NCI-H69 (cell line): ENCODE measurements at regions not wholly inside any gene's neighbourhood (a gene's known extent, or its start where the extent isn't known, plus 50 kb on each side); places are given as distances from the start of the nearest gene placed in this dataset.
A peak's percentile ranks its signal among the peaks of the same experiment; 100 is the strongest.
"Not testable (repeated sequence)": the region's sequence is repeated elsewhere in the genome, so short reads cannot be mapped to it uniquely, and the experiment has no call there.

Source experiments
- DNase-seq: peaks from one replicate; lab custom pipeline; 2025; lab: John Stamatoyannopoulos, UW

GRCh38 chr14:53668897-53669296 lies 287.7 kb downstream of the BMP4 start:
- DNase-seq, result no peak

GRCh38 chr14:53663709-53664108 lies 292.9 kb downstream of the BMP4 start:
- DNase-seq, result peak; percentile 11

DNA sequence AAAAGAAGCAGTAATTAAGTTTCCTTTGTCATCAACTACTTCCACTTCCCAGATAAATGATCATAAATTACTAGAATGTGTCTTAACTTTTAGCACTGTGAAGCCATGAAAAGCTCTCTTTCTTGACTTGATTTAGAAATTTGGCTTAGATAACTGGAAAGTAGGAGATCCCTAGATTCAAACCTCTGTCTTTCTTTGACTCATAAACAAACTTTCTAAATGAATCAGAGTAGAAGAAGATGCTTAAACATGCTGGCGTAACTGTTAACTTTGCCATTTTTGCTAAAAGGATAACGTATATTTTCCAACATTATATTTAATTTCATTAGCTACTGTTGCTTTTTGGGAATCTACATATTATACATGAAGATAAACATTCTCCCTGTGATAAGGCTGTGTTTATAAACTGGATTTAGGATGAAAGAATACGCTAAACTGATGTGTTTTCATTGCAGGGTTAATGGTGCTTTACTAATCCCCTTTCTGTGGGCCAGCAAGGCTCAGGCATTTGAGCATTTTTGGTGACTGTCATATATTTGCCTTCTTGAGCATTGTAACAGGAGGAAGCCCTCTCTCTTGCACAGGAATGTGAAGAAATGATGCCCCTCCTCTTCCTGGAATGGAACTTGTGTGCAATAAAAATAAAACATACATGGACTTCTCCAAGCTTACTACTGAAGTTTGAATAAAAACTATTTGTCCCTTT lies 301.4 kb downstream of the BMP4 start:
- no peak for DNase-seq

- no peak for DNase-seq
Observed at GRCh38 chr14:53652068-53652467, 304.6 kb downstream of the BMP4 start.

DNA sequence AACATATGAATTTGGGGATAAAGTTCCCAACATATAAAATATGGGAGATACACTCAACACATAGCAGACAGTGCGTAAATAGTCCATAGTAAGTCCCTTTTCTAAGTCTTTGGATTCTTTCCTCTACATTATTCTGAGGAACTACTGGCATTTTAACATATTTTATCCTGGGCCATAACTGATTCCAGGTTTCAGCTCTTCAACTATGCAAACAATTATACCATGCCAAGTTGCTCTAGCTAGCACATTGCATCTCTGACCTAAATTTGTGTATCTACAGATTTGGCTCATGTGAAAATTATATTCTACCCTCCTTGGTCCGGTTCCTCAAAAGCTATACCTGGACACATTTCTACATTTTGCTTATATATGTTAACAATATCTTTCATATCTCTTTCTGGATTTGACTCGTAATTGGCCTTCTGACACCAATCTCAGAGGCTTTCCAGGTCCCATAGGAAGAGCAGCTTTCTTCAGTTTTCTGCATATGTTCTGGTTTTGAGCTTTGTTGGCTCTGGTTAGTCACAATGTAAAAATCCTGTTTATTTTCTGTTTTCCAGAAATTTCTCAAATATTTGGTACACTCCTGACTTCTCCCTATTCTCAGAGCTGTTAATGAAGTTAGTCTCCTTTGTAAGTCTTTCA lies 305.4 kb downstream of the BMP4 start:
- DNase-seq, result no peak

GRCh38 chr14:53646925-53647324 lies 309.7 kb downstream of the BMP4 start:
- no peak for DNase-seq

DNA sequence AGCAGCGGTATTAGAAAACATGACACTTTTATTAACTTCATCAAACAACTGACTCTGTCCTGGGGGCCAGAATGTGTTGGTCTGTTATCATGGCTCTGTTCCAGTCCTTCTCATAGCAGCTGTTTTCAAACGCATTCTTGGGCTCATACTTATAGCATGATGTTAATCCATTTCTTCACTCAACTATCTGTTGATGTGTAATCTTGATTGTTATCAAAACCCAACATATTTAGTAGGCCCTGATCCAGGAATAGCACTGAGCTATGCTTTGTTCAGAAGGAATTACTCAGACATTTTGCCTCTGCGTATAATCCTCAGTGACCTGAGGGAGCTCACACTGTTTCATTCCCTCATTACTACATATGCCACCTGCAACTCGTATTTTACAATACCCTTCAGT lies 315.9 kb downstream of the BMP4 start:
- no peak for DNase-seq

- DNase-seq, result no peak
Observed at GRCh38 chr14:53638966-53639365, 317.7 kb downstream of the BMP4 start.

GRCh38 chr14:53634793-53635192 lies 321.8 kb downstream of the BMP4 start:
- DNase-seq, result no peak

- peak; percentile 95 for DNase-seq
Observed at GRCh38 chr14:53630336-53630735, 326.3 kb downstream of the BMP4 start.

- no peak for DNase-seq
Observed at GRCh38 chr14:53628732-53629430, 327.7 kb downstream of the BMP4 start.

DNA sequence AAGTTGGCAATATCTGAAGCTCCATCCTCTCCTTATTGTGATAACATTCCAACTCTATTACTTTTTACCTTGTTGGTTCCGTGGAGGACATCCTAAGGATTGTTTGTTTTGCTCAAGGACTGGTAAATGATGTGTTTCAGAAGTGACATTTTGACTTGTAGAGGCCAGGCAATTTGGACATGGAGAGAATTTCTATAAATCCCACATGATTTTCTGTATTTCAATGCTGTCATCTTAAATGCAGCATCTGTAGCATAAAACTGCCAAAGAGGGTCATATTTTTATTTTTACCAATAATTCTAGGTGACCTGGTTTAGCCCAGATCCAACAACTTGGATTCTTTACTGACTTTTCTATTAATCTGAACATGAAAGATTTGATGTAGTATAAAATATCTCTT lies 328.4 kb downstream of the BMP4 start:
- DNase-seq, result no peak

DNA sequence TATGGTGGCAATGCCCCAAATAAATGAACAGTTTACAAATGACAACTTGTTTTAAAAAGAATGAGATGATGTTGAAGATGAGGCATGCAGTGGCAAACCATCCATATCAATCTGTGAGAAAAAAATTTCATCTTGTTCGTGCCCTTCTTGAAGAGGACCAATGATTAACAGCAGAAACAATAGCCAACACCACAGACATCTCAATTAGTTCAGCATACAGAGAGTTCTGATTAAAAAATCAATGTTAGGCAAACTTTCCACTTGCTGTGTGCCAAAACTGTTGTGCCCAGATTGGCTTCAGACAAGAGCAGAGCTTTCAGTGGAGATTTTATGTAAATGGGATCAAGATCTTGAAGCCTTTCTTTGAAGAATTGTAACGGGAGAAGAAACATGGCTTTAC lies 329.9 kb downstream of the BMP4 start:
- DNase-seq, result no peak

GRCh38 chr14:53622447-53622846 lies 334.2 kb downstream of the BMP4 start:
- DNase-seq, result no peak

DNA sequence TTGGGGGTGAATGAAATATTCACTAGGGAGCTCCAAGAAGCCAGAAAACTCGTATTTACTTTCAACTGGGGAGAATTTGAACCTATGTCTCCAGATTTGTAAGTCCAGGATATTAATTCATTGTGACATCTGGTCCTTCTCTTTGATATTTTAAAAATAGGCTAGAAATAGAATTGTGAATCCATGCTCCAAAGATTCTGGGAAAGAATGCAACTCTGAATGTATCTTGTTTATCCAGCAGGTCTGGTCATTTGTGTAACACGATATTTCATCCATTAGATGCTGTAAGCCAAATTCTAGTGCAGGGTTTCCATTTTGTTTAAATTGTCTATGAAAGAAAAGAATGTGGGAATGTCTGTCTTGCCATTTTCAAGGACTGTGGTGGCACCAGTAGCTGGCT lies 334.7 kb downstream of the BMP4 start:
- no peak for DNase-seq

DNA sequence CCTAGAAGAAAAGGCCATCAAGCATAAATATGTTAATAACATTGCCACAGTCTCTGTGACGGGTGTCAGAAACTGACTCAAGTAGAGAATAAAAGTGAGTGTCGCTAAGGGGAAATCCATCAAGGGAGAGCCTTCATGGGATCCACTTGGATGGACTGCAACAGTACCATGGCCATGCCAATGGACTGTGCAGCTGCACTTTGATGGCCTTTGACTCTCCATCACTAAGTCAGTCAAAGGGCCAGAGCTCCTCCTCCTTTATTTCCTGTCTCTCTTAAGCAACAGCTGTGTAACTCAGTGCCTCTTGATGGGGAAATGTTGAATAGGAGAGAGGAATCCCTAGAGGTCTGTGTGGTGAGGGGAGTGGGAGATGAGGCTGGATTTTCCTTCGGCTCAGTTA lies 335.2 kb downstream of the BMP4 start:
- DNase-seq, result no peak

- DNase-seq, result no peak
Observed at GRCh38 chr14:53620890-53621289, 335.7 kb downstream of the BMP4 start.

GRCh38 chr14:53620317-53620716 lies 336.3 kb downstream of the BMP4 start:
- DNase-seq, result no peak

DNA sequence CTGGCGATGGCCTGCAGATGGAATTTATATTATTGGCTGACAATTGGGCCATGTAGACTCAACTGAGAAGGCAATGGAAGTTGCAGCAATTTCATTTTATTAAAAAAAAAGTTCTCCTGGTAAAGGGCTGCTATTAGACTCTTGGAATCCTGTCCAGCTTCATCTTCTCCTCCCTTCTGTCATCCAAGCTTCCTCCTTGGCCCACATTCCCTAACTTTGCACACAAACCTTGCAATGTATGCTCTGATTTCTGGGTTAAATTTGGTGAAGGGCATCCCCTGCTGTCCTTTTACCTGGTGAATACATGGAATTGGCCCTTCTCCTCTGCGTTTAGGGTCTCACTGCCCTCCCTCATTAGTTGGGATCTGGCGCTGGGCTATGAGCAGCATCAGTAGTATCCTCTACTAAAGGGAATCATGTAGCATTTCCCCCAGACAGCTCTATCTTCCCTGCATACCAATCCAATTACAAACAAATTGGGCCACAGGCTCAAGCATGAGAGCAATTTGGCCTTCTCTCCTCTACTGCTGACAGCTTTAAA lies 336.9 kb downstream of the BMP4 start:
- DNase-seq, result no peak

GRCh38 chr14:53616536-53616935 lies 340.1 kb downstream of the BMP4 start:
- DNase-seq, result not testable (repeated sequence)

GRCh38 chr14:53615252-53615651 lies 341.4 kb downstream of the BMP4 start:
- no peak for DNase-seq

DNA sequence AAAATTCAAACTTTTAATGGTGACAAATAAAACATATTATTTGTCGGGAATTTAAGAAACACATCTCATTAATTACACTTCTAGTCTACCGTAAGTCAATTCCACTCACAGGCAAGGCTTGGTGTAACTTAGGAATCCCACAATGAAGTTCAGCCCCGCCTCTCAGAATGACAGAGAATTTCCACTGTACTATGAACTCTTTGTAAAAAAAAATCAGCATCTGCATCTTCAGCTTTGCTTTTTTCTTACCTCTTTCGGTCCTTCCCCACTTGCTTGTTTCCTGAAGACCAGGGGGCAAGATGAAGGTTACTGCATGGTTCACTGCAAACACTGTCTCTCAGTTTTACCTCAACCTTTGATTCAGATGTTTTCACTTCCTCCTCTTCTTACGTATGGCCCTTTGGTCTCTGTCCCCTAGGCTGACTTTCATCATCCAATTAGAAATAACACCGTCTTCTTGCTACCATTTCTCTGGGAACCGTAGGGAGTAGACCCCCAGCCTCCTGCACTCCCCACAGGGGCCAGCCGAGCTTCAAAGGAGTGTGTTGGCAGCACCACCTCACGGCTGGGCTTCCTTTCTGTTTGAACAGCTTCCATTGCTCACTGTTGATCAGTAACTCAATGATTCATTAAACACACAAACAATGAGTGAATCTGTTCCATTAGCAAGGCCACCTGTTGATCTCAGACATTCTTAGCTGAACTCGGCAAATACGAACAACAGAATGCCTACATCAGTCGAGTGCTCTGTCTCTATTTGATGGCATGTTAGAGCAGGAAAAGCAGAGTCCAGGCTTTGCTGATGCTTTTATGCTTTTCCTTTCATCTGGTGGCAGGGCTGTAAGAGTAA lies 343.0 kb downstream of the BMP4 start:
- peak; percentile 70 for DNase-seq
